ENCODE measurements at regions not wholly inside any gene's neighbourhood (a gene's known extent, or its start where the extent isn't known, plus 50 kb on each side); places are given as distances from the start of the nearest gene placed in this dataset.
"Not testable (repeated sequence)": the region's sequence is repeated elsewhere in the genome, so short reads cannot be mapped to it uniquely, and the experiment has no call there.

- no peak overlapping the region for H3K4me3 Mint-ChIP-seq
- H3K9me3 Mint-ChIP-seq: no peaks in the 10 kb centered on the region
- no peak overlapping the region for H3K27ac Mint-ChIP-seq
- H3K4me1 Mint-ChIP-seq: no peaks in the 10 kb centered on the region
- peaks cover 9% of the 10 kb centered on the region for H3K27me3 Mint-ChIP-seq
- ATAC-seq (no peak), DNase-seq (no peak)
These were observed 262.4 kb downstream of the SOX4 start for GRCh38 chr6:21855811-21856455.

- H3K4me1 Mint-ChIP-seq: no peaks in the 10 kb centered on the region
- no peak overlapping the region for H3K27ac Mint-ChIP-seq
- DNase-seq (no peak), ATAC-seq (no peak)
- peaks cover 9% of the 10 kb centered on the region for H3K27me3 Mint-ChIP-seq
- H3K4me3 Mint-ChIP-seq: no peak overlapping the region
- no peaks in the 10 kb centered on the region for H3K9me3 Mint-ChIP-seq
These were observed 262.9 kb downstream of the SOX4 start for GRCh38 chr6:21856456-21856825.

GRCh38 chr6:21856844-21857243 lies 263.3 kb downstream of the SOX4 start:
- Mint-ChIP-seq H3K9me3 (no peaks in the 10 kb centered on the region), H3K4me3 (no peak overlapping the region), H3K27me3 (peaks cover 9% of the 10 kb centered on the region), H3K4me1 (no peaks in the 10 kb centered on the region), H3K27ac (no peak overlapping the region)
- ATAC-seq (no peak), DNase-seq (no peak)

DNA sequence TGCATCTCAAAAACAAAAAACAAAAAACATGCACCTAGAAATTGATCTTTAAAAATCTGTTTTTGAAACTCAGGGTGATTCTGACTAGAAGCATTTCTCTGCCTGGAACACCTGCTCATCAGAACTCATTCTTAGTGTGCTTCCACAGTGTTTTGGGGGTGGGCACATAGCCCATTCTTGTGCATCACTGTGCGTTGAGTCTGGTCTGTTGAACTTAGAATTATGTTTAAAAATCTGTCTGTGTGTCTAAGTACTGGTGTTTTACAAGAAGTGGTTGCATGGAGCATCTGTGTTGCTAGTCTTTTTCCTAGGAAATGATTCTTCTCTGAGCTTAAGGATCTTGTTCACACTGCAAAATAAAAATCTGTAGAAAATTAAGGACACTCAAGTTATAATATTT lies 264.5 kb downstream of the SOX4 start:
- Mint-ChIP-seq H3K4me1 (no peaks in the 10 kb centered on the region), H3K27ac (no peak overlapping the region), H3K27me3 (peaks cover 9% of the 10 kb centered on the region), H3K4me3 (no peak overlapping the region), H3K9me3 (no peaks in the 10 kb centered on the region)
- ATAC-seq (no peak), DNase-seq (no peak)

- ATAC-seq: no peak
- Mint-ChIP-seq H3K9me3 (no peaks in the 10 kb centered on the region), H3K4me1 (no peaks in the 10 kb centered on the region), H3K27me3 (peaks cover 9% of the 10 kb centered on the region), H3K4me3 (no peak overlapping the region), H3K27ac (peak overlapping the region in 1 of 2 donors; percentile 35)
- DNase-seq: no peak
These were observed 265.7 kb downstream of the SOX4 start for GRCh38 chr6:21859193-21859735.

DNA sequence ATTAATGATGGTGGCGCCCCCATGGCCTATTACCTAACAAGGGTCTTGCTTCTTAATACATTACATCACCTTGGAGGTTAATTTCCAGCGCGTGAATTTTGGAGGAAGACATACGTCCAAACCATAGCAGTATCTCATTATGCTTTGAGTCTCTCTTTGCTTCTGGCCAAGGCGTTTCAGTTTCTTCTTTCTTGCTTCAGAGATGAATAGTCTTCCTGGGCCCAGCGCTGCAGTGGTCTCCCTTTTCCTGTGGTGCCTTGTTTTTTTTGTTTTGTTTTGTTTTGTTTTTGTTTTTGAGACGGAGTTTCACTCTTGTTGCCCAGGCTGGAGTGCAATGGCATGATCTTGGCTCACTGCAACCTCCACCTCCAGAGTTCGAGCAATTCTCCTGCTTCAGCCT lies 268.4 kb downstream of the SOX4 start:
- no peak for DNase-seq
- Mint-ChIP-seq H3K4me1 (no peaks in the 10 kb centered on the region), H3K27me3 (peaks cover 9% of the 10 kb centered on the region), H3K4me3 (no peak overlapping the region), H3K27ac (no peak overlapping the region), H3K9me3 (no peaks in the 10 kb centered on the region)
- no peak for ATAC-seq

DNA sequence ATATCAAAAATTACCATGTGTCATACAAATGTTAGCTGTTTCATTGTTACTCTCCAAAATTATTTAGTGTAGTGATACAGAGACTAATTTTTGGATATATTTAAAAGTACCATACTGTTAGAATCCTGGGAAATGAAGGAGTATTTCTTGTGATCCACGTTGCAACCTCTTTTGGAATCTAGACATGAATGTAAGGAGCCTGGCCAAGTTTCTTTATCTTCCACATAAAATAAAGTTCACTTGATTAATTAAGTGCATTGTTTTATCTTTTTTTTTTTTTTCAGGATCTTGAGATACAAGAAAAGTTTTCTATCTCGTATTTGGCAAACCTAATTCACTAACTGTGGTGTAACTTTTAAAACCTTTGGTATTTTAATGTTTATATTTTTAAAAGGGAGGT lies 270.7 kb downstream of the SOX4 start:
- Mint-ChIP-seq H3K4me1 (no peaks in the 10 kb centered on the region), H3K27ac (no peak overlapping the region), H3K4me3 (no peak overlapping the region), H3K27me3 (peaks cover 9% of the 10 kb centered on the region), H3K9me3 (no peaks in the 10 kb centered on the region)
- no peak for DNase-seq
- no peak for ATAC-seq

DNA sequence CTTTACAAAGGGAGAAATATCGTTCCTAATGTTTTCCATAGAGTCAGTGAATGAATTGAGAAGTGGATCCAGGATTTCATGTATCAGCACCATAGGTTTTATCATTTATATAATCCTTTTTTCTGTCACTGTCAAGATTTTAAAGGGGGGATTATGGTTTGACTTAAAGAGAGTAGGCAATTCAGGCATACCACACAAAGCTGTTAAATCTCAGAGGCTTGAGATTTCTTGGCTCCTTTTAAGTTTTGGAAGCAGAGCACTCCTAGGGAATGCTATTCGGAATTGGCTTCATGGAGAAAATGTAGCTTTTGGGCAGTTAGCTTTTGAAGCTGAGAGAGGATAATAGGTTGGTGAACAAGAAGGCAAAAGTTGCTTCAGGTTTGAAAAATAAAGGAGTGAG lies 274.7 kb downstream of the SOX4 start:
- ATAC-seq (no peak), DNase-seq (no peak)
- no peaks in the 10 kb centered on the region for H3K9me3 Mint-ChIP-seq
- no peaks in the 10 kb centered on the region for H3K27me3 Mint-ChIP-seq
- H3K4me3 Mint-ChIP-seq: no peak overlapping the region
- no peak overlapping the region for H3K27ac Mint-ChIP-seq
- H3K4me1 Mint-ChIP-seq: no peaks in the 10 kb centered on the region

- H3K27ac Mint-ChIP-seq: no peak overlapping the region
- peaks cover 0 to 6% of the 10 kb centered on the region in 2 donors for H3K9me3 Mint-ChIP-seq
- H3K27me3 Mint-ChIP-seq: no peaks in the 10 kb centered on the region
- H3K4me3 Mint-ChIP-seq: no peak overlapping the region
- DNase-seq: no peak
- ATAC-seq: no peak
- H3K4me1 Mint-ChIP-seq: no peaks in the 10 kb centered on the region
These were observed 275.7 kb downstream of the SOX4 start for GRCh38 chr6:21869085-21869771.

GRCh38 chr6:21870076-21870730 lies 276.7 kb downstream of the SOX4 start:
- Mint-ChIP-seq H3K4me1 (no peaks in the 10 kb centered on the region), H3K27ac (no peak overlapping the region), H3K27me3 (no peaks in the 10 kb centered on the region), H3K9me3 (peaks cover 0 to 14% of the 10 kb centered on the region in 2 donors), H3K4me3 (no peak overlapping the region)
- no peak for DNase-seq
- ATAC-seq: no peak

GRCh38 chr6:21871831-21872230 lies 278.3 kb downstream of the SOX4 start:
- no peak overlapping the region for H3K4me3 Mint-ChIP-seq
- H3K4me1 Mint-ChIP-seq: peaks cover 12% of the 10 kb centered on the region
- no peak for DNase-seq
- no peak overlapping the region for H3K27ac Mint-ChIP-seq
- peaks cover 12 to 28% of the 10 kb centered on the region in 2 donors for H3K9me3 Mint-ChIP-seq
- H3K27me3 Mint-ChIP-seq: no peaks in the 10 kb centered on the region
- peak; percentile 57 for ATAC-seq

- no peak overlapping the region for H3K27ac Mint-ChIP-seq
- no peak overlapping the region for H3K4me3 Mint-ChIP-seq
- ATAC-seq (no peak), DNase-seq (no peak)
- no peaks in the 10 kb centered on the region for H3K27me3 Mint-ChIP-seq
- H3K4me1 Mint-ChIP-seq: peaks cover 21% of the 10 kb centered on the region
- peaks cover 20 to 35% of the 10 kb centered on the region in 2 donors for H3K9me3 Mint-ChIP-seq
These were observed 279.2 kb downstream of the SOX4 start for GRCh38 chr6:21872749-21873148.

GRCh38 chr6:21873562-21873961 lies 280.0 kb downstream of the SOX4 start:
- H3K9me3 Mint-ChIP-seq: peaks cover 24 to 35% of the 10 kb centered on the region in 2 donors
- no peaks in the 10 kb centered on the region for H3K27me3 Mint-ChIP-seq
- peaks cover 22% of the 10 kb centered on the region for H3K4me1 Mint-ChIP-seq
- no peak for ATAC-seq
- no peak overlapping the region for H3K4me3 Mint-ChIP-seq
- no peak for DNase-seq
- H3K27ac Mint-ChIP-seq: no peak overlapping the region

GRCh38 chr6:21874372-21874771 lies 280.8 kb downstream of the SOX4 start:
- Mint-ChIP-seq H3K27me3 (no peaks in the 10 kb centered on the region), H3K4me1 (peaks cover 22% of the 10 kb centered on the region), H3K4me3 (no peak overlapping the region), H3K9me3 (peaks cover 24 to 39% of the 10 kb centered on the region in 2 donors), H3K27ac (no peak overlapping the region)
- DNase-seq (no peak), ATAC-seq (no peak)

DNA sequence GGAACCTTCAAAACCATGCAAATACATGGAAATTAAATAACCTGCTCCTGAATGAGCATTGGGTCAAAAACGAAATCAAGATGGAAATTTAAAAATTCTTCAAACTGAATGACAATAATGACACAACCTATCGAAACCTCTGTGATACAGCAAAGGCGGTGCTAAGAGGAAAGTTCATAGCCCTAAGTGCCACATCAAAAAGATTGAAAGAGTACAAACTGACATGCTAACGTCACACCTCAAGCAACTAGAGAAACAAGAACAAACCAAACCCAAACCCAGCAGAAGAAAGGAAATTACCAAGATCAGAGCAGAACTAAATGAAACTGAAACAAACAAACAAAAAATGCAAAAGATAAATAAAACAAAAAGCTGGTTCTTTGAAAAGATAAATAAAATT lies 283.5 kb downstream of the SOX4 start:
- DNase-seq (peak; percentile 4 to 13), ATAC-seq (peak; percentile 67)
- peaks cover 22% of the 10 kb centered on the region for H3K4me1 Mint-ChIP-seq
- H3K27me3 Mint-ChIP-seq: not testable (repeated sequence)
- H3K27ac Mint-ChIP-seq: peak overlapping the region in 1 of 2 donors; percentile 59
- H3K4me3 Mint-ChIP-seq: peak overlapping the region; percentile 13 to 27
- H3K9me3 Mint-ChIP-seq: peaks cover 37 to 58% of the 10 kb centered on the region in 2 donors

DNA sequence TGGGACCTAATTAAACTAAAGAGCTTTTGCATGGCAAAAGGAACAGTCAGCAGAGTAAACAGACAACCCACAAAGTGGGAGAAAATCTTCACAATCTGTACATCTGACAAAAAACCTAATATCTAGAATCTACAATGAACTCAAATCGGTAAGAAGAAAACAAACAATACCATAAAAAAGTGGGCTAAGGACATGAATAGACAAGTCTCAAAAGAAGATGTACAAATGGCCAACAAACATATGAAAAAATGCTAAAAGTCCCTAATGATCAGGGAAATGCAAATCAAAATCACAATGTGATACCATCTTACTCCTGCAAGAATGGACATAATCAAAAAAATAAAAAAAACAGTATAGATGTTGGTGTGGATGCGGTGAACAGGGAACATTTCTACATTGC lies 286.7 kb downstream of the SOX4 start:
- not testable (repeated sequence) for ATAC-seq, H3K27ac Mint-ChIP-seq, H3K4me3 Mint-ChIP-seq, DNase-seq, H3K27me3 Mint-ChIP-seq
- peaks cover 37 to 50% of the 10 kb centered on the region in 2 donors for H3K9me3 Mint-ChIP-seq
- peaks cover 22% of the 10 kb centered on the region for H3K4me1 Mint-ChIP-seq
